HFF-Myc (cell line): ENCODE measurements at regions not wholly inside any gene's neighbourhood (a gene's known extent, or its start where the extent isn't known, plus 50 kb on each side); places are given as distances from the start of the nearest gene placed in this dataset.

ENCODE experiments used
- DNase-seq: peaks from one replicate; pipeline ENCODE4 v3.0.0-alpha.2; 2011; ENCODE audit warnings: low read depth; ENCODE audit errors: extremely low read depth
- H3K4me3 ChIP-seq: replicated peaks from 2 replicates; pipeline ENCODE4 v1.5.1; 2011; ENCODE audit warnings: low read depth, mild to moderate bottlenecking, control low read depth, low read length
- TF ChIP-seq, protein P1 (sequence below): IDR thresholded peaks from 2 replicates; pipeline ENCODE4 v1.5.1; 2012; ENCODE audit warnings: mild to moderate bottlenecking, low read depth, low read length, control low read depth; ENCODE audit errors: missing control alignments

DNA sequence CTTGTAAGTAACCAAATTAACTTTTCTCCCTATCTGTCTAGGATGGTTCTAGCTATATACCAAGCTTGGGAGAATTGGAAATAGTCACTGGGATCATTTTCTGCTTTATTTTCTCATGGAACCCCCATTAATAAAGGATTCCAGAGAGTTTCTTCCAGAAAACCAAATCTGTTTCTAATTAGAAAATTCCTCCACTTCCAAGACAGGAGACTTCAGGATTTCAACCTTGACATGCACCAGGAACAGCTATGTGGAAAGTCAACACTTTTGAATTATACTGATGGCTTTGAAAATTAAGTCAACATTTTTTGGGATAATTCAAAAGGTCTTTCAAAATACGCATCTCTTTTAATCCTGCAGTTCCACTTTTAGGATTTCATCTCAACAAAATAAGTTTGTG, 138.3 kb downstream of the MEX3B start:
- TF ChIP-seq, protein P1, sequence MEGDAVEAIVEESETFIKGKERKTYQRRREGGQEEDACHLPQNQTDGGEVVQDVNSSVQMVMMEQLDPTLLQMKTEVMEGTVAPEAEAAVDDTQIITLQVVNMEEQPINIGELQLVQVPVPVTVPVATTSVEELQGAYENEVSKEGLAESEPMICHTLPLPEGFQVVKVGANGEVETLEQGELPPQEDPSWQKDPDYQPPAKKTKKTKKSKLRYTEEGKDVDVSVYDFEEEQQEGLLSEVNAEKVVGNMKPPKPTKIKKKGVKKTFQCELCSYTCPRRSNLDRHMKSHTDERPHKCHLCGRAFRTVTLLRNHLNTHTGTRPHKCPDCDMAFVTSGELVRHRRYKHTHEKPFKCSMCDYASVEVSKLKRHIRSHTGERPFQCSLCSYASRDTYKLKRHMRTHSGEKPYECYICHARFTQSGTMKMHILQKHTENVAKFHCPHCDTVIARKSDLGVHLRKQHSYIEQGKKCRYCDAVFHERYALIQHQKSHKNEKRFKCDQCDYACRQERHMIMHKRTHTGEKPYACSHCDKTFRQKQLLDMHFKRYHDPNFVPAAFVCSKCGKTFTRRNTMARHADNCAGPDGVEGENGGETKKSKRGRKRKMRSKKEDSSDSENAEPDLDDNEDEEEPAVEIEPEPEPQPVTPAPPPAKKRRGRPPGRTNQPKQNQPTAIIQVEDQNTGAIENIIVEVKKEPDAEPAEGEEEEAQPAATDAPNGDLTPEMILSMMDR = no peak
- H3K4me3 ChIP-seq = no peak overlapping the region
- no peak for DNase-seq

DNA sequence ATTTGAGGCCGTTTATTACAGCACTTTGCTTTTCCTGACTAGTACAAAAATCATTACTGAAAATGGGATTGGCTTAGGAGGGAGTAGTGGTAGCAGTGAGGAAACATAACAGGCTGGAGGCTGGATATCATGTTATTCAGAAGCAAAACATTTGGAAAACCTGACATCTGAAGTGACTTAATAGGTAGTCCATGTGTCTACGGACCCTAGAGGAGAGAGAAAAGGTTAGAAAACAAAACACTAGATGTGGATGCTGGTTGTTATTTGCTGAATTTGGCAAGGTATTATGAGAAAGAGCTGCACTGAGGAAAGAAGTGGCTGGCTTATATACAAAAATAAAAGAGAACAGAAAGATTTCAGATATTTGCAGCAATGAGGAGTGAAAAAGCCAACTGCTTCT, 139.9 kb downstream of the MEX3B start:
- TF ChIP-seq, protein P1 = no peak

DNA sequence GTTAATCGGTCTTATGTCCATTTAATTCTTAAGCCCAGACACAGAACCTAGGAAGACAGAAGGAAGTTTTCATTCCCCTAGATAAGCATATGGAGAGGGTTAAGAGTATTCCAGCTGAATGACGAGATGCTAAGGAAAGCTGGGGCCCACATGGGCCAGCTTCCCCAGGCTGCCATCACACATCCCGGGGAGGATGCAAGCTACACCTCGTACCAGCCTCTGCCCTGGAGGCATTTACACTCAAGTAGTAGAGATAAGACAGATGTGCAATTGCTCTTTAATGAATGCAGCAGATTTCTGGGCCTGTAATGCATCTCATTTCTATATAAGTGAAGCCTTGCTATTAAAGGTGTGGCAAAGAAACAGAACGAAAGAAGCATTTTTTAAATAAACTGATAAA, 144.5 kb downstream of the MEX3B start:
- DNase-seq = no peak
- TF ChIP-seq, protein P1 = no peak
- no peak overlapping the region for H3K4me3 ChIP-seq

More for the DNA sequence above, 139.9 kb downstream of the MEX3B start:
- H3K4me3 ChIP-seq = no peak overlapping the region
- DNase-seq = no peak

GRCh38 chr15:81899730-81900129, 146.1 kb downstream of the MEX3B start:
- DNase-seq = no peak
- TF ChIP-seq, protein P1 = no peak
- H3K4me3 ChIP-seq = no peak overlapping the region

DNA sequence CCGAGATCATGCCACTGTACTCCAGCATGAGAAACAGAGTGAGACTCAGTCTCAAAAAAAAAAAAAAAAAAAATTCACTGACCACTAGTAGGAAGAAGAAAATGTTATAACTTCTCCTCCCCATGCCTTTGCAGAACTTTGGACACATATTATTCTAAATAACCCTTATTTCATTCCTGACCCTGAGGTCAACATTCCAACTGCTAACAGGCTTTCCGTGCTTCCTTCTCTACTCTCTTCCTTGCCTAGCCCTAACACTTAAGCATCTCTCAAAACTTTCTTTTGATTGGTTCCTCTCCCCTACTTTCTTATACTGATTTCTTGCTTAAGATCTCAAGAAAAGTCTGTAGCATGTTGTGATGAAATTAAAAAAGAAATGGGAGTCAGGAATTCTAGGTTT, 146.8 kb downstream of the MEX3B start:
- DNase-seq = no peak

GRCh38 chr15:81897057-81897677, 148.7 kb downstream of the MEX3B start:
- TF ChIP-seq, protein P1 = no peak
- H3K4me3 ChIP-seq = no peak overlapping the region
- peak; percentile 32 for DNase-seq

More for the DNA sequence above, 146.8 kb downstream of the MEX3B start:
- H3K4me3 ChIP-seq = no peak overlapping the region
- TF ChIP-seq, protein P1 = no peak

- no peak for DNase-seq
- TF ChIP-seq, protein P1 = no peak
- no peak overlapping the region for H3K4me3 ChIP-seq
These were observed 149.5 kb downstream of the MEX3B start for GRCh38 chr15:81896356-81896755.
